Sigmoid colon (tissue), 6 donors: ENCODE measurements at regions not wholly inside any gene's neighbourhood (a gene's known extent, or its start where the extent isn't known, plus 50 kb on each side); places are given as distances from the start of the nearest gene placed in this dataset.

ENCODE experiments used
- DNase-seq: peaks from one replicate; pipeline ENCODE4 v3.0.0-alpha.2; 2019
- H3K27ac ChIP-seq, 4 donors: fragments of 200-600 bp; sonication (generic); one replicate each; pipeline ENCODE4 v1.5.1; 2016 to 2019; ENCODE audit warnings: mild to moderate bottlenecking in 1 of 4
- H3K27me3 ChIP-seq, 3 donors: fragments of 200-600 bp; sonication (generic); one replicate each; pipeline ENCODE4 v1.5.1; 2019; ENCODE audit warnings: mild to moderate bottlenecking in 1 of 3
- H3K36me3 ChIP-seq, 4 donors: fragments of 200-600 bp; sonication (generic); one replicate each; pipeline ENCODE4 v1.5.1; 2016 to 2019
- H3K4me1 ChIP-seq, 4 donors: fragments of 200-600 bp; sonication (generic); one replicate each; pipeline ENCODE4 v1.5.1; 2017 to 2019
- H3K4me3 ChIP-seq, 4 donors: fragments of 200-600 bp; sonication (generic); one replicate each; pipeline ENCODE4 v1.5.1; 2017 to 2019; ENCODE audit warnings: mild to moderate bottlenecking in 2 of 4, moderate library complexity in 1 of 4
- H3K9me3 ChIP-seq, 4 donors: fragments of 200-600 bp in 3 of 4; sonication (generic) in 3 of 4; one replicate each; pipeline versions ENCODE4 v1.5.1 to v1.6.1; 2013 to 2019
- EP300 ChIP-seq, 4 donors: sonication (generic); formaldehyde crosslinking; IDR thresholded peaks; one replicate each; pipeline ENCODE4 v1.6.1; 2017; ENCODE audit warnings: antibody characterized with exemption in 4 of 4
- POLR2A ChIP-seq, 2 donors: fragments of 450-650 bp; IDR thresholded peaks; one replicate each; pipeline ENCODE4 v1.6.1; 2016; ENCODE audit warnings: antibody characterized with exemption in 2 of 2, mild to moderate bottlenecking in 2 of 2, moderate library complexity in 2 of 2
- POLR2AphosphoS5 ChIP-seq, 4 donors: sonication (generic); formaldehyde crosslinking; IDR thresholded peaks; one replicate each; pipeline ENCODE4 v1.6.1; 2017; ENCODE audit warnings: antibody characterized with exemption in 4 of 4
- WGBS, 2 donors: extraction: QIAGEN DNeasy Blood & Tissue Kit; methylation state at CpG; one replicate each; pipeline ENCODE4 v1.1.7; 2013; 5-methylcytosine and 5-hydroxymethylcytosine counted together
- intact Hi-C: fragments of 100-400 bp; cut with DNase I; formaldehyde crosslinking; loops from one replicate; pipeline ENCODE4 v1.15.1; 2023
- TF ChIP-seq, protein P1 (sequence below), 4 experiments: fragments of 450-650 bp in 3 of 4; fragments of 200-600 bp in 1 of 4; IDR thresholded peaks; one replicate each; pipeline ENCODE4 v1.5.1; 2016 to 2019; ENCODE audit warnings: antibody characterized with exemption in 4 of 4, mild to moderate bottlenecking in 3 of 4, moderate library complexity in 2 of 4
- donor health status: healthy with polysubstance abuse.
- donor health status: healthy.

DNA sequence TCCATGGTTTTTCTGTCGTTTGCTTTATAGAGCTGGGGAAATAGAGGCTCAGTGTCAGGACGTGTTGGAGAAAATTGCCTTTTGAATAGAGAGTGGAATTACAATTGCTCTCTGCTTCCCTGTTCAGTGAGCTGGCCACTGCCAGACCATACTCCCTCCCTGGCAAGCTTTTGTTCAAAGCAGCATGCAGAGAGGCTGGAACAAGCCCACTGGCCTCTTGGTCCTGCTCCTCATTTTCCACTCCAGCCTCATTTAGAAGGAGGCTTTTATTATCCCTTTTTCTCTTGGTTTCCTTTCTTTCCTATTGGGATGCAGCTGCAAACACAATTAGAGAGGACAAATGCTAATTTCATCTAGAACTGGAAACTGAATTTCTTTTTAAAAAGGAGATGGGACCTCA lies 302.2 kb upstream of the PODXL start:
- Histone ChIP-seq H3K9me3 (no peaks in the 10 kb centered on the region), H3K36me3 (no peaks in the 10 kb centered on the region), H3K4me3 (no peak overlapping the region), H3K27me3 (no peaks in the 10 kb centered on the region), H3K27ac (peak overlapping the region in 1 of 4 donors; percentile 68), H3K4me1 (peaks cover 0 to 29% (median 16%) of the 10 kb centered on the region in 4 donors)
- no peak for DNase-seq
- 65 to 70% methylated on average over 2 of the region's 2 CpGs for WGBS, 2 donors
- intact Hi-C loops = no loop called here
- TF ChIP-seq POLR2AphosphoS5 (IDR thresholded peaks at IDR 0.05) (no peak), POLR2A (IDR thresholded peaks at IDR 0.05) (no peak), EP300 (IDR thresholded peaks at IDR 0.05) (no peak)
- TF ChIP-seq, protein P1, sequence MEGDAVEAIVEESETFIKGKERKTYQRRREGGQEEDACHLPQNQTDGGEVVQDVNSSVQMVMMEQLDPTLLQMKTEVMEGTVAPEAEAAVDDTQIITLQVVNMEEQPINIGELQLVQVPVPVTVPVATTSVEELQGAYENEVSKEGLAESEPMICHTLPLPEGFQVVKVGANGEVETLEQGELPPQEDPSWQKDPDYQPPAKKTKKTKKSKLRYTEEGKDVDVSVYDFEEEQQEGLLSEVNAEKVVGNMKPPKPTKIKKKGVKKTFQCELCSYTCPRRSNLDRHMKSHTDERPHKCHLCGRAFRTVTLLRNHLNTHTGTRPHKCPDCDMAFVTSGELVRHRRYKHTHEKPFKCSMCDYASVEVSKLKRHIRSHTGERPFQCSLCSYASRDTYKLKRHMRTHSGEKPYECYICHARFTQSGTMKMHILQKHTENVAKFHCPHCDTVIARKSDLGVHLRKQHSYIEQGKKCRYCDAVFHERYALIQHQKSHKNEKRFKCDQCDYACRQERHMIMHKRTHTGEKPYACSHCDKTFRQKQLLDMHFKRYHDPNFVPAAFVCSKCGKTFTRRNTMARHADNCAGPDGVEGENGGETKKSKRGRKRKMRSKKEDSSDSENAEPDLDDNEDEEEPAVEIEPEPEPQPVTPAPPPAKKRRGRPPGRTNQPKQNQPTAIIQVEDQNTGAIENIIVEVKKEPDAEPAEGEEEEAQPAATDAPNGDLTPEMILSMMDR (IDR thresholded peaks at IDR 0.05) = no peak

DNA sequence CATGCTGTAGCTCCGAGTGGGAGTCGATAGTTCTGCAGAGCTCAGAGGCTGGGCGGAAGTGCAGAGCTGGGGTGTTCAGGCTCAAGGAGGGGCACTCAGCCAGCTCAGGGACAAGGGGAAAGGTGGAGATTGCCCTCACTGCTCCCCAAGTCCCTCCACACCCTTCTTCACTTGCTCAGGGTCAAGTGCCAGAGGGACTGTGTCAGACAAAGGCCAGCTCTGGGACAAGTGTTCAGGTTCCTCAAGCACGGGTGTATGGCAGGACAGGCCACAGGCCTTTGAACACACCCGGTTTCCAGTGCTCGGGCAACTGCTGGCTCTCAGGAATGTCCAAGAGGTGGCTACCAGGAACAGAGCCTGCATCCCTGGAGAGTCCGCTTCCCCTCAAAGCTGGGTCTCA lies 293.0 kb upstream of the PODXL start:
- TF ChIP-seq POLR2A (IDR thresholded peaks at IDR 0.05) (no peak), EP300 (IDR thresholded peaks at IDR 0.05) (no peak), POLR2AphosphoS5 (IDR thresholded peaks at IDR 0.05) (no peak)
- TF ChIP-seq, protein P1 (IDR thresholded peaks at IDR 0.05) = no peak
- intact Hi-C loops = no loop called here
- Histone ChIP-seq H3K27me3 (no peaks in the 10 kb centered on the region), H3K4me3 (no peak overlapping the region), H3K36me3 (no peaks in the 10 kb centered on the region), H3K4me1 (peaks cover 0 to 18% (median 11%) of the 10 kb centered on the region in 4 donors), H3K27ac (no peak overlapping the region), H3K9me3 (no peaks in the 10 kb centered on the region)
- WGBS, 2 donors = 91 to 92% methylated on average over 7 of the region's 7 CpGs
- no peak for DNase-seq

DNA sequence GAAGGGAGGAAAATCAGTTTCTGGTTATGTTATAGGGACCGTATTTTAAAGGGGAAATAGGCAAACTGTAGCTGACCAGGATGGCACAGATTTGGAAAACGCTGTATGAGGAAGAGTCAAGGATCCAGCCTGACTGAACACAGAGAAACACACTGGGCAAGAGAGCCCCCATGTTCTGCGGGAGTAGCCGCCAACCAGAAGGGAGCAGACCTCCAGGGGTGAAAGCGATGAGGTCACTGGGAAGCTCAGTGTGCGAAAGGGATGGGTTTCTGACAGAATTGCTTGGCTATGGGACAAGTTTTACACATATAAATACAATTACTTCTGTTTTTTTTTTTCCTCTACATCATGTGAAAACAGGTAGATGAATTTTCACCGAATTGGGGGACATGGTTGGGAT lies 291.6 kb upstream of the PODXL start:
- 89 to 90% methylated on average over 7 of the region's 7 CpGs for WGBS, 2 donors
- Histone ChIP-seq H3K4me1 (peaks cover 0 to 30% (median 18%) of the 10 kb centered on the region in 4 donors), H3K36me3 (no peaks in the 10 kb centered on the region), H3K9me3 (no peaks in the 10 kb centered on the region), H3K4me3 (no peak overlapping the region), H3K27me3 (no peaks in the 10 kb centered on the region), H3K27ac (no peak overlapping the region)
- DNase-seq = no peak
- TF ChIP-seq, protein P1 (IDR thresholded peaks at IDR 0.05) = no peak
- TF ChIP-seq EP300 (IDR thresholded peaks at IDR 0.05) (no peak), POLR2AphosphoS5 (IDR thresholded peaks at IDR 0.05) (no peak), POLR2A (IDR thresholded peaks at IDR 0.05) (no peak)
- intact Hi-C loops = no loop called here

DNA sequence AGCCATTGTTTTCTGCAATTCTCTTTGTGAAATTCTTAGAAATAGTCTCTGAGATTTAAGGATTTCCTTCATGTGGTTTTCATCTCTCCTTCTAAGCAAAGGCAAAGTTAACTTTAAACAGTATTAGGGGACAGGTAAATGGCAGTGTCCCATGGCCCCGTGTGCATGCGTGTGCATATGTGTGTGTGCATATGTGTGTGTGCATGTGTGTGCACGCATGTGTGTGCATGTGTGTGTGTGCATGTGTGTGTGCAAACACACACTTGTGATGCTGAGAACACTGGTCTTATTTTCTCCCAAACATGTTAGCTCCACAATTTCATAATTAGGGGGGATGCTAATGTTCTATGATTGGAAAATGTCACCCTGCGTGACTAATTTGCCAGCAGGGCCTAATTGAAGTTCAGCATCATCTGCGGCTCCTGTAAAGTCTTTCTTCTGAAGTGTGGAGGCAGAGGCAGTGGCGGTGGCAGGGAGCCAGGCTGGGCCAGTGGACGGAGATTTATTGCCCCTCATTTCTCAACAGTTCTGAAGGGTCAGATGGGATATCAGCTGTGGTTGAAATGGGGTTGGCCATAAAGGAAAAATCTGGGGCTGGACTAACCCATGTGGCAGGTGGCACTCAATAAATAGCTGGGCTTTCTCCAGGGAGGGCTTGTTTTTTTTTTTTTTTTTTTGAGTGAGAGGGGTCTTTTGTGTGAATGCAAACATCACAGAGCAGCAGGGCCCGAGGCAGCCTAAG lies 289.3 kb upstream of the PODXL start:
- Histone ChIP-seq H3K27ac (no peak overlapping the region), H3K36me3 (no peaks in the 10 kb centered on the region), H3K27me3 (no peaks in the 10 kb centered on the region), H3K4me1 (peaks cover 0 to 21% (median 11%) of the 10 kb centered on the region in 4 donors), H3K9me3 (no peaks in the 10 kb centered on the region), H3K4me3 (no peak overlapping the region)
- 66 to 72% methylated on average over 8 of the region's 8 CpGs for WGBS, 2 donors
- TF ChIP-seq POLR2A (IDR thresholded peaks at IDR 0.05) (no peak), EP300 (IDR thresholded peaks at IDR 0.05) (no peak), POLR2AphosphoS5 (IDR thresholded peaks at IDR 0.05) (no peak)
- TF ChIP-seq, protein P1 (IDR thresholded peaks at IDR 0.05) = no peak
- DNase-seq = no peak
- intact Hi-C loops = no loop called here
